Hematopoietic multipotent progenitor cell treated with erythropoietin and hydrocortisone succinate and interleukin-3 and kit ligand, for 8 days (in vitro differentiated cells): ENCODE measurements at regions not wholly inside any gene's neighbourhood (a gene's known extent, or its start where the extent isn't known, plus 50 kb on each side); places are given as distances from the start of the nearest gene placed in this dataset.

ENCODE experiments used
- DNase-seq: peaks from one replicate; pipeline ENCODE4 v3.0.0-alpha.2; 2015

DNA sequence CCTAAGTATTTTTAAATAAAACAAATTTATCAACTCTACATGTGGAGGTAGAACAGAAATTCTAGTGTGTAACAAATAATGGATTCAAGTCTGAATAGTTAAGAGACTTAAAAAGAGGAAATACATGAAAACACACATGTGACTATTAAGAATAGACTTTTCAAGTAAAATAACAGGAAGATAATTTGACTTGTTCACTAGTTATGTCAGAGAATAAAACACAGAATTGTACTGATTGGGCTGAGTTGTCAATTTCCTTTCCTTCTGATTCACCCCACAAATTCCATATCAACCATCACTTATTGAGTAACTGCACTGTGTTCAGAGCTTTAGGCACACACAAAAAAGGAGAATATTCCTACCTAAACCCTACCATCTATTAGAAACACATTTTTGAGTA lies 557.2 kb downstream of the TUSC7 start:
- DNase-seq: no peak

DNA sequence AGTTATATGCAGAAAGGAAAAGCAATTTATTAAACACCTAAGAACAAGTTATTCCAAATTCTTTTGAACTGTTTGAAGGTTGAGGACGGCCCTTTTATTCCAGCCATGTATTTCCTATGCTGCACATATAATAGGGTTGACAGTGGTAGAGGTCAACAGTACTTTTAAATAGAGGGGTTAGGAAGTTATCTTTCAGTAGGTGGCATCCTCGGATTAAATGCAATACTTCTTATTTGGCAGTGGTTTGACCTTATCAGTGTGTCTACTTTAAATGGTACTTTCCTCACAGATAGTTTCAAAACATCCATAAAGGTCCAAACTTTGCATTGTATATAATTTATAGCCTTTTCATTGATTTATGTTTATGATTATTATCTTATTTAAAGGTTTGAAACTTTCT lies 558.7 kb downstream of the TUSC7 start:
- DNase-seq: no peak

DNA sequence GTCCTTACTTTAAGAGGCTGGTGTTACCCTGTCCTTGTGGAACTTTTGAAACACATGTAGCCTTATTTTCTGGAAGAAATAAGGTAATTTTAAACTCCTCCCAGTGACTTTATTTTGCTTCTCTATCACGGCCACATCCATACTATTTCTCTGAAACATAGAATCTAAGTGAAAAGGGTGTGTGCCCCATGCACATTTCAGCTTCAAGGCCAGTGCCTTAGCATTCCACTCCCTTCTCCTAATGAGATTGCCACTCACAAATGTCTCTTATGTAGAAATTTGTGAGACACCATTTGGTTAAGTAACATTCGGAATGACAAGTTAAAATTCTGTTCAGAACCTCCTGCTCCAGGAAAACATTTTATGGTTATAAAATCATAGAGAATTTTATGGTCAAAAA lies 562.7 kb downstream of the TUSC7 start:
- no peak for DNase-seq

DNA sequence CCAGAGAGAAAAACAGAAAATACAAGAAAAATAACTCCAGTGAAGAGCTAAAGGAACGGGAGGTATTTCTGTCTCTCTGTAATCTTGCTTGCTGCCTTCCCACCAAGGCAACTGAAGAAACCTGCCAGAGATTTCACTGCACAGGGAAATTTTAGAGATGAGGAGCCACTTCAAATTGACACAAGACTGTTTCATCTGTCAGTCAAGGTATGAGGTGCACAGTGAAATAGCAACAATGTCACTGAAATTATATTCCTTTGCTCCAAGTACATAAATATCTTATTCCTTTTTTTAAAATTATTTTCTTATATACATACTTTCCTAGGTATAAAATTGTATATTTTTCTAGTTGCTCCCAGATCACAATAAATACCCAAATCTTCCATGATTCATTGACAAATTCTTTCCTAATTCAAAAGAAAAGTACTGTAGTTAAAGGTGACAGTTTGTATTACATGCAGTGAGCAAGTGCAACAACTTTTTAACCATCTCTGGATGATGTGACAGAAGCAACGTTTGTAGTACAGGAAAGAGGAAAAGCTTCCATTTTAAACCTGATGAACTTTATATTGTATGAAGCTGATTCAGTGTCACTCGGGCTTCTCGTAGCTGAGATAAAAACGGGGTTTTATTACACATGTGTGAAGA lies 563.4 kb downstream of the TUSC7 start:
- DNase-seq: no peak

DNA sequence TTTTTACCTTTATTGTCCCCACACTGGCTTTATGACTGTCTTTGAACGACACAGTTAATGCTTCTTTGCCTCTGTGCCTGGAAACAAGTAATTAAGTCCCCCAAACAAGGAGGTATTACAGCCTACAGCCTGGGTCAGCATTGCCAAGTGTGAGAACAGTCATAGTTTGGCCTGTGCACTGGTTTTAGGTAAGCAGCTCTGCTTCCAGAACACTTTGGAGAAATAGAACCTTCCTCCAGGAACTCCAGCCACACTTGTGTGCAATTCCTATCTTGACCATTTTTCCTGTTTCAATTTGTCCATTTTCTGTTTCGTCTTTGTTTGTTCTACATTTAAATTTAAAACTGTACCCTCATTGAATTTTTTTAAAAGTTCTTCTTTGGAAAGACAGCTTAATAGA lies 568.2 kb downstream of the TUSC7 start:
- no peak for DNase-seq

DNA sequence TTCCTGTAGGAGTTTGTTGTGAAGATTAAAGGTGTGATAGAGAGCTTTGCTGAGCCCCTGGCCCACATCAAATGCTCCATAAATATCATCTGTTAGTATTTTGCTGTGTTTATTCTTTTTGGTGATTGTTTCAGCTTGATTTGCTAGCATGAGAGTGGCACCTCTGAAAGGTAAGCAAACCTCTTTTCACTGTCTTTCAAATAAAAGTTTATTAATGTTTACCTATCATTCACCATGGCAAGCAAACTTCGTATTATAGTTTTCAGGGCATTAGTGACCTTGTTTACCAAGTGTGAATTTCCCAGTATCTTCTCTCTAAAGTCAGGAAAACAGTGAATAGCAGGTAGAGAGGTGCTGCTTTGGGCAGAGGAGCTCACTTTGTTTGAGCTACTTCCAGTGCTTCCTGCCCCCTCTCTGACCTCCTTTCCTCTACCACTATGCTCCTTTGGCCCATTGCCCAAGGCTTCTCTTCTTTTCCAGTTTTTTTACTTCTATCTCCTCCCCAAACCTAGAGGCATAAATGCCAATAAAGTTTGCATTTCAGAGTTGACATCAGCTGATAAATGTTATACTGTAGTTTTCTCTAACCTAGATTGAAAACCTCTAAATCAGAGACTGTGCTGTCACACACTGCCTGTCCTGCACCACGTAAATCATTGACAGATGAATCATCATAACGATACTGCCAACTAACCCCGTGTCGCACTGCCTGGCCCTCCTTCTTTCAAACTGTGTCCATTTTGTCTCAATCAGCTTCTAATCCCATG lies 569.0 kb downstream of the TUSC7 start:
- no peak for DNase-seq

DNA sequence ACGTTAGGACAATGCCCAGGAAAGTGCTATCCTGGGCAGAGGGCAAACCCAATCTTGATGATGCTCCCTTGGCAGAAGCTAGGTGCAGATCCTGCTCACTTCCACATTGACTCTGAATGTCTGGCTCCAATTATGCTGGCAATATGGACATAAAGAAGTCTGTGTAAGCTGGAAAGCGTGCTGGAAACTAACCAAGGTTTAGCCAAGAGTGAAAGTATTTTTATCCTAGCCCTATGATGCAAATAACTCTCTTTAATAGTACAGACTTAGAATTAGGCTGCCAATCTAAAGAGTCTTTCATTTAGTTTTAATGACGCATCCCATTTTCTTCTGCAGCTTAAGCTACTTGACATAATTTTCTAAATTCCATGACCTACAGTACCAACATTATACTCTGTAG lies 571.8 kb downstream of the TUSC7 start:
- DNase-seq: no peak

DNA sequence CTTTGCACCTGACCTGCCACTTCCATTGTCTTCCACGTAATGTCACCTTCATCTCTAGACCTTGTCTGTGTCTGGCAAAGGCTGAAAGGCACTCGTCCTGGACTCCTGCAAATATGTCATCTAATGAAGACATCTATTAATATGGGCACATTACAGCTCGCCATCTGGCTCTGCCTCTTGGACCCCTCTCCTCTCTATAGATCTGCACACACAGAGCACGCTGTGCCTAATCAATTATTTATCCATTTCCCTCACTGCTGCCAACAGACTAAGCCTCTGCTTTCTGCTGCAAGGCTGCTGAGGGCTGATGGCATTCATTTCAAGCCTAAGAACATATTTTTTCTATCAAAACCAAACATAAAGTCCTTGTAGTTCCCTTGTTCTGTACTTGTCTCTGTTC lies 573.0 kb downstream of the TUSC7 start:
- no peak for DNase-seq

DNA sequence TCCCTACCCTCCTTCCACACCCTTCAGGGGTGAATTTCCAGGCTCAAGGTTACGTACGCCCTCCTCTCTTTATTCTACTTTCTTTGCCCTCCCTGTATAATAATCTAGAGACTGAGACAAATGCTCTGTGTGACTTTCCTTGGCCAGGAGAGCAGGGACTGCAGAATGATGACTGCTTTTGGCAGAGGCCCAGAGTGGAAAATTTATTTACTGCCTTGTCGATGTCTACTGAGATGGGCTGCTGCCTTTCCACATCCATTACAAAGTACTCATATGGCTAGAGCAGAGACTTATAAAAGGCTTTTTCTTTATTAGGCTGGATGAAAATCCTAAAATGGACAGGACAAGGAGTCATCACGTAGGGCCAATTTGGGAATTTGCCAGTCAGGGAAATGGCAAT lies 576.2 kb downstream of the TUSC7 start:
- DNase-seq: no peak

DNA sequence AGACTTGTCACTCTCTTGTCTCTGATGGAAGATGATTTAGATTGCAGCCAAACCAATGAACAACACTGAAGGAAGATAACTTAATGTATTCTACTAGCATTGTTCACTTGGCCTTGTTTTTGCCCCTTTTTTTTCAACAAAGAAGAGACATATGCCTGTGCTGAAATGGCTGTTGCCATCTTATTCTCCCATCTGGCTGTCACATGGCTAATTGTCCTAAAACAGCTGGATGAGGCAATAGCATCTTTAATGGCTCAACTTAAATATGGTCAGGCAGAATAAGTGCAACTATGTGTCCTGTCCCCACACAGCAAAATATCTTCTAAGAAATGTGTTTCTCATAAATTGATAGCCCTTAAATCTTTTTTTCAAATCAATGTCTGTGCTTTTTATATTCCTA lies 576.9 kb downstream of the TUSC7 start:
- no peak for DNase-seq

DNA sequence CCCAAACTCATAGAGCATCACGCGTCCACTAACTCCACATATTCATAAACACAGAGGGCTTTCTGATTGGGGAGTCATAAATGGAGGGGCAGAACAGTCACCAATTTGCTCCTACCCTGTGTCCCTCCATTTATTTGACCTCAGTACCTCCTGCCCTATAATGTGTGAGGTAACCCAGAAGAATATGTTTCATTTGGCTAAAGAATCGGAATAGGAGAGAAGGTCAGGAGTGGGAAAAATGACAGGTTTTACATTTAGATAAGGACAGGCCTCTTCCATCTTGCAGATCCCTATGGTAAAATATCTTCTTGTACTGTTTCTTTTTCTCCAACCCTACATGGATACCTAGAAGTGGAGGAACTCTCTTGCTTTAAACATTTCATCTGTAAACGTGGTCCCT lies 578.0 kb downstream of the TUSC7 start:
- DNase-seq: no peak

DNA sequence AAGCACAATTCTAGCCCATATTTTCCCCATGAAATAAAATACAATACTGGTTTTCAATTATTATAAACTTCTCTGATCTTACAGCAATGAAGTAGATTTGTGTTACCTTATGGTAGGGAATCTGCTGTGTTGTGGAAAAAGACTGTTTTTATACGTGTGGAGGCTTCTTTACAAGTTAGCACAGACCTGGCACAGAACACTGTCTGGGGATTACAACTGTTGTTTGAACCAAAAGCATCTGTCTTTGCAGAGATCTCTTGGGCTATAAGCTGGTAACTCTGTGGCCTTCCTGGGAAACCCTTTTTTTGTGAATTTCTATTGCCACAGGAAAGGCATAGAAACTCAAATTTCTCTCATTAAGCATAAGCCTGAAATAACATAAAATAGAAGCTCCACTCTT lies 581.9 kb downstream of the TUSC7 start:
- DNase-seq: no peak

DNA sequence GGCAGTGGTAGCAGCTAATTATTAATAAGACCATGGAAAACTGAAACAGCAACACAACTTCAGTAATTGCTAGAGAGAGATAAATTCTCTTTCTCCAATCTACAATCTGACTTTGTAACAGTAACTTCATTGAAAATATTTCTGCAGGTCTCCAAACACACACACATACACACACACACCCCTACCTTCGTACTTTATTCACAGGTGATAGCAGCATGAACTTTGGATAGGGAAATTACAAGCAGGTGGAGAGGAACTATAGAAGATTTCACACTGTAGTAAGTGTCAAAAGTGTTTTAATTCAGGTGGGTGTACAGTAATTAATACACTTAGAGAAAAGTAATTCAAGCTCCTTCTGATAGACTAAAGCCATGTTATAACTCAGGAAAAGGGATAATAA lies 587.5 kb downstream of the TUSC7 start:
- no peak for DNase-seq

DNA sequence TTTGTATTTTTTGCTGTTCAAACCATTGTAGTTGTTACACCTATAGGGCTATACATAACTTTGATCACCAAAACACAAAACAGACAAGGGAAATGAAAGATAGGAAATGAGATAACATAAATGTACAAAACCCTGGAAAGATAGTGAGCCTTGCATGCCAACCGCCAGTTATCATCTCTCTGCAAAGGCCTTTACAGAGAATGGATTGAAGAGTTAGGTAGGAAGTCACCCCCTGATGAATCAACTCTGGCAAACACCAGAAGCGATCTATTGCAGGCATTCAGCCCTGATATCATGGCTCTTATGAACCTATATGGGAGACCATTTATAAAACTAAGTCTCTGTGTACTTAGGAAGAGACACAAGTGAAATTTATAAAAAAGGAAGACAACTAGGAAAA lies 588.0 kb downstream of the TUSC7 start:
- DNase-seq: no peak

DNA sequence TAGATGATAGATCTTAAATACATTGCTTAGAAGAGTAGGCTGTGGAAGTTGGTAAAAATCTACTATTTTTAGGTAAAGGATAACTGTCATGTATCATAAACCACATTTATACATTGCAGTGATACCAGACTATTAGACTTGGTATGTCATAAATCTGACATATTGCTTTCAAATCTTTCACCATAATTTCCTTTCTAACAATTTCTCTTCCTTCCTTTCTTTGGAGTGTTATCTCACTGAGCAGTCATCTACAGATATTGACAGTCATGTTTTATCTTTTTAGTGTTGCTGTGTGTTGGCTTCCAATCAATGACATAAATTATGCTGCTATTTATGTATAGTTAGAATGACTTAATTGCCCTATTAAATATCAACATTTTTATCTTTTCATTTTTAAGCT lies 588.7 kb downstream of the TUSC7 start:
- no peak for DNase-seq

DNA sequence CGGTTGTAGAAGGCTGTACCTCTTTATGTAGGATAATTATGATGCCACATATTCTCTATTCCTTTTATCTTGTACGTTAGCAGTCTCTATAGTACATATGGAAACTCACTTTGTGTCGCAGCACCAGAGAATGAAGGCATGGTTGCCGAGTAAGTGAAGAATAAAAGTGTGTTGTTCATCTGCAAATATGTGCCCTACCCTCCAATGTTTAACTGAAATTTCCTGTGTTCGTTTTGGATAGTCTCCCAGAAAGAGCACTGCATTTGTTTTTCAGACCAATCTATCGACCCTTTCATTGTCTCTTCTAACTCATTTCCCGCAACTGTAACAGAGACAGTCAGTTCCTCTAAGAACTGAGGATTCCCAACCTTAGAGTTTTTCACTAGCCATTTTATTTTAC lies 592.8 kb downstream of the TUSC7 start:
- DNase-seq: no peak

DNA sequence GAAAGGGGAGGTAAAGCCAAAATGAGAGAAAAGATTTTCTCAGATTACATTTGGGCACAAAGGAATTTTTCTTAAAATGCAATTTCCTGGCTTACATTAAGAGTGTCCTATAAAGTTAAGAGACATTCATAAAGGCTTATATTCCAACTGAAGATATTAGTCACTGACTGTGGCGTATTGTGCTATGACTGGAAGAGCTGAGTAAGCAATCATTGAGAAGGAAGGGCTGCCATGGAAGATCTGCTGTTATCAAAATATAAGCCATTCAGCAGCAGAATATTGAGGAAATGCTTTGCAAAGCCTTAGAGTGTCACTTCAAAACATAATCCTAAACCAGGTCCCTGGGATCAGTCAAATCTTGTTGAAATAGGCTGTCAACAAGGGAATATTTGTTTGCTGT lies 593.9 kb downstream of the TUSC7 start:
- DNase-seq: no peak

DNA sequence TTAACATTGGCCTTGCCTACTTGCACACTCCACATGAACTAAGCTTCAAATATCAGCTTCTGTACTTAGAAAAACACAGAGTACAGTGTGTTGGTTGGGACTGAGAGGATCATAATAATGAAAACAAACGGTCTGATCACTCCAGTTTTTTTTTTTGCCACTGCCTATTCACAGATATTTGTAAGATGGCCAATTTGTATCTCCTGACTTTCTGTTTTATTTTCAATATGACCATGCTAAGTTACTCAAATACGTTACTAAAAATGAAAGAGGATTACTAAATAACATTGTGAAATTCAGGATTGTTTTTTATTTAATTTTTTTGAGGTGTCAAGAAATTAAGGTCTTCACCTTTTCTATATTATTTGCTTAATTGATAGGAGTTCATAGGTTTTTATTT lies 595.1 kb downstream of the TUSC7 start:
- DNase-seq: no peak

DNA sequence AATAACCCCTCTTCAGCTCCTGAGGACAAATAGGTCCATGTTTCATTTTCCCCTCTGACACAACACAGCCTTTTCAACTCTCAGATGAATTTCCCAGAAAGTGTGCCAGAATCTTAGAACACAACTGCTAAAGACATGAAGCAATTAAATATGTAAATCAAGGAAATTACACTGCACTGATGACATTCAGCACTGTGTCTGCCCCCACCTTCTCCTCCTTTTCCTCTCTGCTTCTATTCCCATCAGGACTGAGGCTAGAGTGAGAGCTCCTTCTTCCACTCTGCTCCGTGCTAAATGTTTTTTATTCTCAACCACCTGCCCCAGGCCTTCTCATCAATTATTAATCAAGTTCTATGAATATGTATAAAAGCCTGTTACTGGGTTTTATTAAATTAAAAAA lies 596.1 kb downstream of the TUSC7 start:
- no peak for DNase-seq

DNA sequence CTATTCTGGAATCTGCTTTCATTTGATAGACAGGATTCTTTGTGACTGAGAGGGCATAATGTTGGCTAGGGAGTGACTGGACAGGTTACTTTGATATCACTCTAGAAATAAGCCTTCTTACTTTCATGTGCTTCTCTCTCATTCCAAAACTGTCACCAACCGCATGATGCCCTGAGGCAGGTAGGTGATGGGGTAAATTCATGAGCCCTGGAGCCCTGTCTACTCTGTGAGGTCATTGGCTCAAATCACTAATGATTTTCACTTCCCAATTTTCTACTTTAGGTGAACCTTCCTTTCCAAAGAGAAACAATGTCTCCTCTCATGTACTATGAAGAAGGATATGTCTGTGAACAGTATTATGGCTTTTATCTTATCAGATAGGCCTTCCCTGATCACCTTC lies 596.7 kb downstream of the TUSC7 start:
- DNase-seq: no peak

DNA sequence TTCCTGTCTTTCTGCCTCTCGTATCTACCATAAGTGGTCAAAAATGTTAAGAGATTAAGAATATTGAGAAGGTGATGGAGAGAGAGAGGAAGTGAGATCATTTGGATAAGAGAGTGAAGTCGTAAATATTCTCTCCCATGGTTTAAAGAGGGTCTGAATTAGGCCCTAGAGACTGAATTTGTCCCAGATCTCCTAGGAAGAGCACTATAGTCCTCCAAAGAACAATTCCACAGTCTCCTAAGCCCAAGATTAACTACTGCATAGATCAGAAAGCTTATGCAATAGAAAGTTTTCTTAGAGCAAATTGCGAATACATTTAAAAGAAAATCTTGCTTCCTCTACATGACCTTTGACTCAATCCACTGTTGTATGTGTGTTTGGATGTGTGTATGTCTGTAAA lies 598.8 kb downstream of the TUSC7 start:
- no peak for DNase-seq

DNA sequence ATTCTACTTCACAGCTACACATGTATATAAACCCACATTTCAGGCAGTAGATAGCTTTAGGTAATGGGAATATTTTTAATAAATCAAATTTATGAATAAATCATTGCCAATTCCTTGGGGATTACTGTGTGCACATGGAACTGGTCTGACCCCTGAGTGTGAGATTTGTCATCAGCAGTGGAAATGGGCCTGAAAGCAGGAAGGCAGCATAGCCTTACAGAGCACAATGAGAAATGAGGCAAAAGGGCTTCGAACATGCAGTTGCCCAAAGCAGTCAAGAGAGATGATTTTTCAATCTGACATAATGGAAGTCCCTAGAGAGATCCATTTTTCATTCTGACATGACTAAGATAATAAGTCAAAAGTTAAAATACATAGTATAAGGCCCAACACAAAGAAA lies 599.2 kb downstream of the TUSC7 start:
- no peak for DNase-seq

DNA sequence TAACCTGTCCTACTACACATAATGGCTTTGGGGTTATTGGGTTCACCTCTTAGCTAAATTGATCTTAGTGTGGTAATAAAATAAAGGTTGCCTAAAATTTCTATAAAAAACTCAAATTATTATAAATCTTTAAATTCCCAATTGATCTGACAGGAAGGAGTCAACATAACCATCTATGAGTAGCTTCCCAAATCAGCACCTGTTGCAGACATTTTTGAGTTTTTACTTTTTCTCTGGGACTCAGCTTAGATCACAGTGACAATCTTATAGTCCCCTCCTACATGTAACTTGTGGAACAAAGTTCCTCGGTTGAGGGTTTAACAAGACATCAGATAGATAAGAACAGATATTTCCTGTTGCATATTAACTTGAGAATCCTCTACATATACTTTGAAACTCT lies 601.0 kb downstream of the TUSC7 start:
- no peak for DNase-seq

DNA sequence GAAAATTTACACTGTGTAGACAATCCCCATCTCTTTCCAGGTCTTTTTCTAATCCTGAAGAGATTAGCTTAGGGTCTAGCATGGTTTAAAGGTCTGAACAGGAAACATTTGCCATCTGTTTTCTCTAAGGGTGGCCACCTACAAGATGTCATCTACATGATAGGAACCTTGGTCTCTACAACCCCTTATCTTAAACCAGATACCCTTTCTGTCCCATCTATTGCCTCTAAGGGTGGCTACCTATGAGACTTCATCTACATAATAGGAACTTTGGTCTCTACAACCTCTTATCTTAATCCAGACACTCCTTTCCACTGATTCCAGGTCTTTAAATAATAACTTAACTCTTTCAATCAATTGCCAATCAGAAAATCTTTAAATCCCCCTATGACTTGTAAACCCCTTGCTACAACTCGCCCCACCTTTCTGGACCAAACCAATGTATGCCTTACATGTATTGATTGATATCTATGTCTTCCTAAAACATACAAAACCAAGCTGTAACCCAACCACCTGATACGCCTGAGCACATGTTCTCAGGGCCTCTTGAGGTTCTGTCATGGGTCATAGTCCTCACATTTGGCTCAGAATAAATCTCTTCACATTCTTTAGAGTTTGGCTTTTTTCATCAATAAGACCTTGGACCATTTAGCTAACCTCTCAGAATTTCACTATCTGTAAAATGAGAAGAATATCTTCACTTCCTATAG lies 605.0 kb downstream of the TUSC7 start:
- DNase-seq: no peak
